Esophagus muscularis mucosa (tissue), 4 donors: ENCODE measurements at regions not wholly inside any gene's neighbourhood (a gene's known extent, or its start where the extent isn't known, plus 50 kb on each side); places are given as distances from the start of the nearest gene placed in this dataset.

Source experiments
- DNase-seq: peaks from one replicate; pipeline ENCODE4 v3.0.0-alpha.2; 2017; ENCODE audit errors: extremely low spot score
- H3K27ac ChIP-seq, 4 donors: fragments of 200-600 bp; sonication (generic); replicated peaks in 1 of 4; 1 replicate in 3 of 4; 2 replicates in 1 of 4; pipeline ENCODE4 v1.5.1; 2016 to 2019; ENCODE audit warnings: mild to moderate bottlenecking in 1 of 4
- H3K27me3 ChIP-seq, 4 donors: fragments of 200-600 bp; sonication (generic); one replicate each; pipeline versions ENCODE4 v1.5.1 to v1.6.0; 2016 to 2019
- H3K36me3 ChIP-seq, 4 donors: fragments of 200-600 bp; sonication (generic); one replicate each; pipeline ENCODE4 v1.5.1; 2016 to 2019
- H3K4me1 ChIP-seq, 4 donors: fragments of 200-600 bp; sonication (generic); one replicate each; pipeline ENCODE4 v1.5.1; 2016 to 2019
- H3K4me3 ChIP-seq, 4 donors: fragments of 200-600 bp; sonication (generic); 1 replicate in 2 of 4; 2 replicates in 2 of 4; pipeline ENCODE4 v1.5.1; 2016 to 2019; ENCODE audit warnings: mild to moderate bottlenecking in 4 of 4, moderate library complexity in 1 of 4
- H3K9me3 ChIP-seq, 4 donors: fragments of 200-600 bp; sonication (generic); 1 replicate in 3 of 4; 2 replicates in 1 of 4; pipeline ENCODE4 v1.5.1; 2016 to 2019
- EP300 ChIP-seq: sonication (generic); formaldehyde crosslinking; IDR thresholded peaks from one replicate; pipeline ENCODE4 v1.6.1; 2017; ENCODE audit warnings: antibody characterized with exemption
- POLR2A ChIP-seq: fragments of 450-650 bp; IDR thresholded peaks from one replicate; pipeline ENCODE4 v1.6.1; 2017; ENCODE audit warnings: antibody characterized with exemption, moderate library complexity, mild to moderate bottlenecking, low read depth
- POLR2AphosphoS5 ChIP-seq, 2 donors: sonication (generic); formaldehyde crosslinking; IDR thresholded peaks; one replicate each; pipeline ENCODE4 v1.6.1; 2017; ENCODE audit warnings: antibody characterized with exemption in 2 of 2
- WGBS: methylation state at CpG from one replicate; pipeline ENCODE4 v1.1.5; 2018; 5-methylcytosine and 5-hydroxymethylcytosine counted together
- intact Hi-C: fragments of 100-400 bp; cut with DNase I; formaldehyde crosslinking; loops from one replicate; pipeline ENCODE4 v1.15.1; 2023
- TF ChIP-seq, protein P1 (sequence below), 3 experiments: fragments of 200-600 bp in 2 of 3; fragments of 450-650 bp in 1 of 3; sonication (generic) in 2 of 3; IDR thresholded peaks; one replicate each; pipeline ENCODE4 v1.5.1; 2017 to 2019; ENCODE audit warnings: antibody characterized with exemption in 3 of 3, mild to moderate bottlenecking in 2 of 3, moderate library complexity in 1 of 3

GRCh38 chr18:60543646-60544045 lies 171.1 kb upstream of the MC4R start:
- TF ChIP-seq POLR2A = no peak
- no peak for TF ChIP-seq EP300
- no peak for TF ChIP-seq POLR2AphosphoS5 (IDR thresholded peaks at IDR 0.05)
- TF ChIP-seq, protein P1, sequence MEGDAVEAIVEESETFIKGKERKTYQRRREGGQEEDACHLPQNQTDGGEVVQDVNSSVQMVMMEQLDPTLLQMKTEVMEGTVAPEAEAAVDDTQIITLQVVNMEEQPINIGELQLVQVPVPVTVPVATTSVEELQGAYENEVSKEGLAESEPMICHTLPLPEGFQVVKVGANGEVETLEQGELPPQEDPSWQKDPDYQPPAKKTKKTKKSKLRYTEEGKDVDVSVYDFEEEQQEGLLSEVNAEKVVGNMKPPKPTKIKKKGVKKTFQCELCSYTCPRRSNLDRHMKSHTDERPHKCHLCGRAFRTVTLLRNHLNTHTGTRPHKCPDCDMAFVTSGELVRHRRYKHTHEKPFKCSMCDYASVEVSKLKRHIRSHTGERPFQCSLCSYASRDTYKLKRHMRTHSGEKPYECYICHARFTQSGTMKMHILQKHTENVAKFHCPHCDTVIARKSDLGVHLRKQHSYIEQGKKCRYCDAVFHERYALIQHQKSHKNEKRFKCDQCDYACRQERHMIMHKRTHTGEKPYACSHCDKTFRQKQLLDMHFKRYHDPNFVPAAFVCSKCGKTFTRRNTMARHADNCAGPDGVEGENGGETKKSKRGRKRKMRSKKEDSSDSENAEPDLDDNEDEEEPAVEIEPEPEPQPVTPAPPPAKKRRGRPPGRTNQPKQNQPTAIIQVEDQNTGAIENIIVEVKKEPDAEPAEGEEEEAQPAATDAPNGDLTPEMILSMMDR (IDR thresholded peaks at IDR 0.05) = no peak
- no peaks in the 10 kb centered on the region for H3K27me3 ChIP-seq
- H3K4me1 ChIP-seq = no peaks in the 10 kb centered on the region
- intact Hi-C loops = loop anchor here (10.0 kb wide), 1 partner anchor 699 kb away; no protein-coding TSS in a partner anchor
- H3K36me3 ChIP-seq = no peaks in the 10 kb centered on the region
- no peak overlapping the region for H3K4me3 ChIP-seq
- no peak overlapping the region for H3K27ac ChIP-seq
- 100% methylated on average over 2 of the region's 2 CpGs for WGBS
- H3K9me3 ChIP-seq = no peaks in the 10 kb centered on the region
- no peak for DNase-seq

DNA sequence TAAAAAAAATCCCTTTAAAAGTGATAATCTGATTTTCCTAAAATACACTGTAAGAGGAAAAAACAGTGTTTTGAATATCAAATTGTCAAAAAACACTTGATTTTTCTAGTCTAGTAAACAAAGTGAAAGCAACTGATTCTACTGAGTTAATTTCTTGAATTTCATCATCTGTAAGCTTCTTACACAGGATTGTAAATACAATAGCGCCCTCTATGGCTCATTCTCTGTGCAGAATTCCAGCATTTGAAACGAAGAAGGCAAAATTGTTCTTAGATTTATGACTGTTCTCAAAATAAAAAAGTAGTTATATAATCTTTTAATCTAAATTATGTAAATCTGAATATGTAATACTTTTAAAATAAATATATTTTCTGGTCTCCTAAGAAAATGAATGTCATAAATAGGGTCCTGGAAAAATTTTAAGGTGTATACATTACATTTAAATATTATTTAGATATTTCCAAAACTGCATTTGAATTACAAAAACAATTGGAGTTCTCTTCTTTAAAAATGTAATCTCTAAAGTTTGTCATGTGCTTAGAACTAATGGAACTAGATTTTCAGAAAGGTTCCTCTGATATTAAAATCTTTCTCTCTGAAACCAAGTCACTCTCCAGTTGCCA lies 176.9 kb upstream of the MC4R start:
- no peaks in the 10 kb centered on the region for H3K4me1 ChIP-seq
- no peak for DNase-seq
- H3K27me3 ChIP-seq = peaks cover 0 to 6% (median 0%) of the 10 kb centered on the region in 4 donors
- no peaks in the 10 kb centered on the region for H3K36me3 ChIP-seq
- TF ChIP-seq POLR2A (no peak), EP300 (no peak), POLR2AphosphoS5 (IDR thresholded peaks at IDR 0.05) (no peak)
- TF ChIP-seq, protein P1 (IDR thresholded peaks at IDR 0.05) = peak; percentile 64 to 73 (median 70)
- no peak overlapping the region for H3K27ac ChIP-seq
- H3K4me3 ChIP-seq = no peak overlapping the region
- 0% methylated on average over 2 of the region's 2 CpGs for WGBS
- intact Hi-C loops = loop anchor here (2.0 to 10.0 kb wide), 2 partner anchors 559 to 705 kb away; no protein-coding TSS in a partner anchor
- H3K9me3 ChIP-seq = no peaks in the 10 kb centered on the region

DNA sequence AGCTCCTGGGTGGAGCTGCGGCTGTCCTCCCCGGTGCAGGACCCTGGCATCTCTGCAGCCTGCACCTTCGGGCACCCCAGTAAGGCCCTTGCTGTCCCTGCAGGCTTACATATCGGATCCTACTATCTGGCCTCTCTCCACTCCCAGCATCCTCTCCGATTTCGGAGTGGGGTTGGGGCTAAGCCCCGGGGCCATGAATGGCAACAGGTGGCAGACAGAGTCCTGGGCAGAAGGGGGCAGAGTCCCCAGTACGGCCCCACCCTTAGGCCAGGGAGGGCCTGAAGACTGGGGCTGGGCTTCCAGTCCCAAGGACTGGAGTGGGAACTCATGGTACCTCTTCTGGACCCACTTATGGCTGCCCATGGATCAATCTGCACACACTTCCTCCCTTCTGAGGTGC lies 180.4 kb upstream of the MC4R start:
- no peaks in the 10 kb centered on the region for H3K9me3 ChIP-seq
- H3K4me3 ChIP-seq = no peak overlapping the region
- no peak for DNase-seq
- no peaks in the 10 kb centered on the region for H3K36me3 ChIP-seq
- no peak for TF ChIP-seq EP300
- TF ChIP-seq POLR2A = no peak
- no peak for TF ChIP-seq POLR2AphosphoS5 (IDR thresholded peaks at IDR 0.05)
- TF ChIP-seq, protein P1 (IDR thresholded peaks at IDR 0.05) = no peak
- WGBS = 97% methylated on average over 5 of the region's 8 CpGs
- no peak overlapping the region for H3K27ac ChIP-seq
- intact Hi-C loops = no loop called here
- H3K4me1 ChIP-seq = no peaks in the 10 kb centered on the region
- H3K27me3 ChIP-seq = peaks cover 0 to 6% (median 0%) of the 10 kb centered on the region in 4 donors

- H3K27ac ChIP-seq = no peak overlapping the region
- no peaks in the 10 kb centered on the region for H3K4me1 ChIP-seq
- no peaks in the 10 kb centered on the region for H3K36me3 ChIP-seq
- 82% methylated on average over 3 of the region's 3 CpGs for WGBS
- H3K27me3 ChIP-seq = peaks cover 0 to 6% (median 0%) of the 10 kb centered on the region in 4 donors
- H3K9me3 ChIP-seq = no peaks in the 10 kb centered on the region
- no peak for DNase-seq
- intact Hi-C loops = no loop called here
- TF ChIP-seq, protein P1 (IDR thresholded peaks at IDR 0.05) = no peak
- TF ChIP-seq EP300 = no peak
- no peak overlapping the region for H3K4me3 ChIP-seq
Observed at GRCh38 chr18:60554967-60555366, 182.4 kb upstream of the MC4R start.

- WGBS = 79% methylated on average over 5 of the region's 5 CpGs
- H3K36me3 ChIP-seq = no peaks in the 10 kb centered on the region
- H3K27ac ChIP-seq = no peak overlapping the region
- no peak for DNase-seq
- H3K4me1 ChIP-seq = no peaks in the 10 kb centered on the region
- no peak overlapping the region for H3K4me3 ChIP-seq
- no peaks in the 10 kb centered on the region for H3K9me3 ChIP-seq
- intact Hi-C loops = no loop called here
- H3K27me3 ChIP-seq = peaks cover 0 to 6% (median 0%) of the 10 kb centered on the region in 4 donors
- TF ChIP-seq, protein P1 (IDR thresholded peaks at IDR 0.05) = no peak
- no peak for TF ChIP-seq EP300
- TF ChIP-seq POLR2AphosphoS5 (IDR thresholded peaks at IDR 0.05) = no peak
- TF ChIP-seq POLR2A = no peak
Observed at GRCh38 chr18:60555625-60556024, 183.1 kb upstream of the MC4R start.
